ENCODE measurements at regions not wholly inside any gene's neighbourhood (a gene's known extent, or its start where the extent isn't known, plus 50 kb on each side); places are given as distances from the start of the nearest gene placed in this dataset.
"Not testable (repeated sequence)": the region's sequence is repeated elsewhere in the genome, so short reads cannot be mapped to it uniquely, and the experiment has no call there.

DNA sequence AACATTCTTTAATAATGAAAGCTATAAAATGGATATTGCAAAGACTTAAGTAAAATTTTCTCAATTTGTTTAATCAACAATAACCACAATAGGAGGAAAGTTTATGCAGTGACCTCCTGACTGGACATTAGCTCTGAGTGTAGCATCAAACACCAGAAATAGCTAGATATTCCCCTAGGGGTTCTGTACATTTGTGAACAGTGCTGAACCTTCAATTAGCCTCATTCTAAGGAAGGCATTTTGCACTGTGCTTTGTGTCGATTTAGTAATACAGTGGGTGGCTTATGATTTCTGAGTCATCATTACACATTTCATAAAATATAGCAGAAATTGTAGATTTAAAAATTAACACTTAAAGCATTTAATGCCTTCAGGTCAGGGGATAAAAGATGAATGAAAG, 367.3 kb upstream of the PCDH15 start:
- no peaks in the 10 kb centered on the region for H3K9me3 ChIP-seq
- no peak overlapping the region for H3K4me3 ChIP-seq
- no peaks in the 10 kb centered on the region for H3K36me3 ChIP-seq (ENCODE audit: insufficient read depth in 1 of 2, low read depth in 1 of 2)
- DNase-seq (no peak), ATAC-seq (no peak)
- no peak for TF ChIP-seq CTCF (IDR thresholded peaks at IDR 0.05)
- H3K27me3 ChIP-seq (ENCODE audit: insufficient read depth in 3 of 3, low read length in 2 of 3): no peaks in the 10 kb centered on the region
- 55 to 69% (median 65%) methylated on average over 1 of the region's 1 CpG for WGBS, 3 donors
- H3K4me1 ChIP-seq: no peaks in the 10 kb centered on the region
- no peak overlapping the region for H3K27ac ChIP-seq
- intact Hi-C loops (cut with DNase I): no loop called here

- Histone ChIP-seq H3K27ac (no peak overlapping the region), H3K4me3 (no peak overlapping the region), H3K9me3 (no peaks in the 10 kb centered on the region), H3K4me1 (no peaks in the 10 kb centered on the region), H3K36me3 (ENCODE audit: insufficient read depth in 1 of 2, low read depth in 1 of 2) (no peaks in the 10 kb centered on the region), H3K27me3 (ENCODE audit: insufficient read depth in 3 of 3, low read length in 2 of 3) (no peaks in the 10 kb centered on the region)
- no peak for DNase-seq
- intact Hi-C loops (cut with DNase I): no loop called here
- 82 to 84% (median 83%) methylated on average over 6 of the region's 6 CpGs for WGBS, 3 donors
- no peak for TF ChIP-seq CTCF (IDR thresholded peaks at IDR 0.05)
- ATAC-seq: no peak
These were observed 362.5 kb upstream of the PCDH15 start for GRCh38 chr10:55163388-55163979.

- 90 to 92% (median 91%) methylated on average over 2 of the region's 2 CpGs for WGBS, 3 donors
- intact Hi-C loops (cut with DNase I); ATAC-seq: not testable (repeated sequence)
These were observed 361.3 kb upstream of the PCDH15 start for GRCh38 chr10:55162321-55162720.

GRCh38 chr10:55160655-55161283, 359.7 kb upstream of the PCDH15 start:
- no peak for TF ChIP-seq CTCF (IDR thresholded peaks at IDR 0.05)

More at GRCh38 chr10:55162321-55162720, 361.3 kb upstream of the PCDH15 start:
- not testable (repeated sequence) for H3K27me3 ChIP-seq (ENCODE audit: insufficient read depth in 3 of 3, low read length in 2 of 3); H3K27ac ChIP-seq; H3K9me3 ChIP-seq; DNase-seq; H3K4me1 ChIP-seq; H3K36me3 ChIP-seq (ENCODE audit: insufficient read depth in 1 of 2, low read depth in 1 of 2); H3K4me3 ChIP-seq

GRCh38 chr10:55158633-55159032, 357.6 kb upstream of the PCDH15 start:
- 0 to 63% (median 42%) methylated on average over 1 of the region's 1 CpG for WGBS, 3 donors
- Histone ChIP-seq H3K27me3 (ENCODE audit: insufficient read depth in 3 of 3, low read length in 2 of 3) (no peaks in the 10 kb centered on the region), H3K4me1 (no peaks in the 10 kb centered on the region), H3K27ac (no peak overlapping the region), H3K36me3 (ENCODE audit: insufficient read depth in 1 of 2, low read depth in 1 of 2) (no peaks in the 10 kb centered on the region), H3K4me3 (no peak overlapping the region), H3K9me3 (no peaks in the 10 kb centered on the region)
- no peak for ATAC-seq
- DNase-seq: no peak
- TF ChIP-seq CTCF (IDR thresholded peaks at IDR 0.05): no peak
- intact Hi-C loops (cut with DNase I): no loop called here

More at GRCh38 chr10:55160655-55161283, 359.7 kb upstream of the PCDH15 start:
- Histone ChIP-seq H3K36me3 (ENCODE audit: insufficient read depth in 1 of 2, low read depth in 1 of 2) (no peaks in the 10 kb centered on the region), H3K4me3 (no peak overlapping the region), H3K27ac (no peak overlapping the region), H3K9me3 (no peaks in the 10 kb centered on the region), H3K4me1 (no peaks in the 10 kb centered on the region), H3K27me3 (ENCODE audit: insufficient read depth in 3 of 3, low read length in 2 of 3) (no peaks in the 10 kb centered on the region)
- no peak for DNase-seq
- WGBS, 3 donors: 45 to 59% (median 48%) methylated on average over 5 of the region's 5 CpGs
- intact Hi-C loops (cut with DNase I): no loop called here
- ATAC-seq: no peak

Data from psoas muscle (tissue), 7 donors.